Loucy (cell line): ENCODE measurements at regions not wholly inside any gene's neighbourhood (a gene's known extent, or its start where the extent isn't known, plus 50 kb on each side); places are given as distances from the start of the nearest gene placed in this dataset.

ENCODE experiments used
- EZH2phosphoT487 ChIP-seq: fragments of 200-600 bp; IDR thresholded peaks from 2 replicates; pipeline ENCODE4 v1.6.1; 2018; ENCODE audit warnings: antibody characterized with exemption, mild to moderate bottlenecking, moderate library complexity, borderline replicate concordance
- TF ChIP-seq, protein P1 (sequence below): fragments of 200-600 bp; sonication (generic); conservative IDR thresholded peaks from 2 replicates; pipeline ENCODE4 v1.5.1; 2014; ENCODE audit warnings: mild to moderate bottlenecking, antibody characterized with exemption, low read length

DNA sequence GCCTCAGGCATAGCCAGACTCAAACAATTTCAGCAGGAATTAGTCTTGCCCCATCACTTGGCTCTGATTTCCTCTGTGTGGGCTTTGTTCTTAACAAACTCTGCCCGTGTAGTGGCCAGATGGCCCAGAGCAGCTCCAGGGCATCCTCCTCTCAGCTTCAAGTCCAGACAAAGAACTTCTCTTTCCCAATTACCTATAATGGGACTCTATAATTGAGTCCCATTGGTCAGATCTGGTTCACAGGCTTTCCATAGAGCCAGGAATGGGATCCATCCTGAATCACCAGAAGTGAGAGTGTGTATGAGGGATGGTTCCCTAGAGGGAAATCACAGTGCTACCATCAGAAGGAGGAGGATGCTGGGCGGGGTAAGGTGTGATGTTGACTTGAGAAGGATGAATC, 515.8 kb downstream of the KIF4B start:
- TF ChIP-seq, protein P1, sequence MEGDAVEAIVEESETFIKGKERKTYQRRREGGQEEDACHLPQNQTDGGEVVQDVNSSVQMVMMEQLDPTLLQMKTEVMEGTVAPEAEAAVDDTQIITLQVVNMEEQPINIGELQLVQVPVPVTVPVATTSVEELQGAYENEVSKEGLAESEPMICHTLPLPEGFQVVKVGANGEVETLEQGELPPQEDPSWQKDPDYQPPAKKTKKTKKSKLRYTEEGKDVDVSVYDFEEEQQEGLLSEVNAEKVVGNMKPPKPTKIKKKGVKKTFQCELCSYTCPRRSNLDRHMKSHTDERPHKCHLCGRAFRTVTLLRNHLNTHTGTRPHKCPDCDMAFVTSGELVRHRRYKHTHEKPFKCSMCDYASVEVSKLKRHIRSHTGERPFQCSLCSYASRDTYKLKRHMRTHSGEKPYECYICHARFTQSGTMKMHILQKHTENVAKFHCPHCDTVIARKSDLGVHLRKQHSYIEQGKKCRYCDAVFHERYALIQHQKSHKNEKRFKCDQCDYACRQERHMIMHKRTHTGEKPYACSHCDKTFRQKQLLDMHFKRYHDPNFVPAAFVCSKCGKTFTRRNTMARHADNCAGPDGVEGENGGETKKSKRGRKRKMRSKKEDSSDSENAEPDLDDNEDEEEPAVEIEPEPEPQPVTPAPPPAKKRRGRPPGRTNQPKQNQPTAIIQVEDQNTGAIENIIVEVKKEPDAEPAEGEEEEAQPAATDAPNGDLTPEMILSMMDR, result no peak
- no peak for TF ChIP-seq EZH2phosphoT487
